ENCODE measurements at regions not wholly inside any gene's neighbourhood (a gene's known extent, or its start where the extent isn't known, plus 50 kb on each side); places are given as distances from the start of the nearest gene placed in this dataset.
"Not testable (repeated sequence)": the region's sequence is repeated elsewhere in the genome, so short reads cannot be mapped to it uniquely, and the experiment has no call there.

- Histone ChIP-seq H3K9me2 (replicated peaks; ENCODE audit: low read depth, low read length) (no peaks in the 10 kb centered on the region), H3K4me2 (ENCODE audit: low read depth, low read length, poor library complexity, severe bottlenecking) (no peak overlapping the region), H3K4me1 (ENCODE audit: insufficient read depth, low read length, poor library complexity, severe bottlenecking) (no peaks in the 10 kb centered on the region), H3K4me3 (ENCODE audit: low read length, poor library complexity, severe bottlenecking) (no peak overlapping the region), H4K20me1 (ENCODE audit: insufficient read depth, low read length, poor library complexity, severe bottlenecking) (no peaks in the 10 kb centered on the region), H3K79me2 (ENCODE audit: insufficient read depth, low read length) (no peaks in the 10 kb centered on the region), H3K9ac (ENCODE audit: low read depth, low read length, poor library complexity, severe bottlenecking) (no peak overlapping the region), H3K27me3 (ENCODE audit: insufficient read depth, low read length, poor library complexity, severe bottlenecking) (no peaks in the 10 kb centered on the region), H3K36me3 (ENCODE audit: insufficient read depth, low read length) (no peaks in the 10 kb centered on the region), H2AFZ (ENCODE audit: low read length) (no peak overlapping the region), H3F3A (ENCODE audit: low read depth) (no peaks in the 10 kb centered on the region), H3K9me3 (ENCODE audit: insufficient read depth, low read depth, low read length) (no peaks in the 10 kb centered on the region; the same call in 1 of the 2 replicates)
- TF ChIP-seq CTCF (conservative IDR thresholded peaks at IDR 0.05; ENCODE audit: low read length): no peak
These were observed 350.8 kb downstream of the PTH2R start for GRCh38 chr2:208757364-208757763.

GRCh38 chr2:208773074-208773473 lies 366.5 kb downstream of the PTH2R start:
- H3K27me3 ChIP-seq (ENCODE audit: insufficient read depth, low read length, poor library complexity, severe bottlenecking); H3K9me2 ChIP-seq (replicated peaks; ENCODE audit: low read depth, low read length); H3K36me3 ChIP-seq (ENCODE audit: insufficient read depth, low read length); H3K9ac ChIP-seq (ENCODE audit: low read depth, low read length, poor library complexity, severe bottlenecking); H3F3A ChIP-seq (ENCODE audit: low read depth); H3K9me3 ChIP-seq (ENCODE audit: insufficient read depth, low read depth, low read length); H3K4me2 ChIP-seq (ENCODE audit: low read depth, low read length, poor library complexity, severe bottlenecking); H2AFZ ChIP-seq (ENCODE audit: low read length); H3K79me2 ChIP-seq (ENCODE audit: insufficient read depth, low read length); H4K20me1 ChIP-seq (ENCODE audit: insufficient read depth, low read length, poor library complexity, severe bottlenecking); H3K4me1 ChIP-seq (ENCODE audit: insufficient read depth, low read length, poor library complexity, severe bottlenecking); H3K4me3 ChIP-seq (ENCODE audit: low read length, poor library complexity, severe bottlenecking): not testable (repeated sequence)

- H3K4me2 ChIP-seq (ENCODE audit: low read depth, low read length, poor library complexity, severe bottlenecking): no peak overlapping the region
- H3K4me3 ChIP-seq (ENCODE audit: low read length, poor library complexity, severe bottlenecking): no peak overlapping the region
- no peaks in the 10 kb centered on the region for H4K20me1 ChIP-seq (ENCODE audit: insufficient read depth, low read length, poor library complexity, severe bottlenecking)
- H3K27me3 ChIP-seq (ENCODE audit: insufficient read depth, low read length, poor library complexity, severe bottlenecking): no peaks in the 10 kb centered on the region
- no peaks in the 10 kb centered on the region for H3K4me1 ChIP-seq (ENCODE audit: insufficient read depth, low read length, poor library complexity, severe bottlenecking)
- no peaks in the 10 kb centered on the region for H3K9me2 ChIP-seq (replicated peaks; ENCODE audit: low read depth, low read length)
- no peaks in the 10 kb centered on the region for H3K36me3 ChIP-seq (ENCODE audit: insufficient read depth, low read length)
- H3F3A ChIP-seq (ENCODE audit: low read depth): no peaks in the 10 kb centered on the region
- H3K9ac ChIP-seq (ENCODE audit: low read depth, low read length, poor library complexity, severe bottlenecking): no peak overlapping the region
- H2AFZ ChIP-seq (ENCODE audit: low read length): no peak overlapping the region
- no peak for TF ChIP-seq EZH2phosphoT487 (IDR thresholded peaks at IDR 0.05; ENCODE audit: borderline replicate concordance)
- TF ChIP-seq CTCF (conservative IDR thresholded peaks at IDR 0.05; ENCODE audit: low read length): no peak
- no peaks in the 10 kb centered on the region for H3K9me3 ChIP-seq (ENCODE audit: insufficient read depth, low read depth, low read length)
- no peaks in the 10 kb centered on the region for H3K79me2 ChIP-seq (ENCODE audit: insufficient read depth, low read length)
These were observed 374.6 kb downstream of the PTH2R start for GRCh38 chr2:208781166-208781565.

- no peaks in the 10 kb centered on the region for H3K9me2 ChIP-seq (replicated peaks; ENCODE audit: low read depth, low read length)
These were observed 375.5 kb downstream of the PTH2R start for GRCh38 chr2:208782097-208782496.

More at GRCh38 chr2:208782097-208782496, 375.5 kb downstream of the PTH2R start:
- Histone ChIP-seq H3K4me1 (ENCODE audit: insufficient read depth, low read length, poor library complexity, severe bottlenecking) (no peaks in the 10 kb centered on the region), H3K27me3 (ENCODE audit: insufficient read depth, low read length, poor library complexity, severe bottlenecking) (no peaks in the 10 kb centered on the region), H3K4me3 (ENCODE audit: low read length, poor library complexity, severe bottlenecking) (no peak overlapping the region), H3K9ac (ENCODE audit: low read depth, low read length, poor library complexity, severe bottlenecking) (no peak overlapping the region), H2AFZ (ENCODE audit: low read length) (no peak overlapping the region), H3K36me3 (ENCODE audit: insufficient read depth, low read length) (no peaks in the 10 kb centered on the region), H3K4me2 (ENCODE audit: low read depth, low read length, poor library complexity, severe bottlenecking) (no peak overlapping the region), H3K9me3 (ENCODE audit: insufficient read depth, low read depth, low read length) (no peaks in the 10 kb centered on the region), H4K20me1 (ENCODE audit: insufficient read depth, low read length, poor library complexity, severe bottlenecking) (no peaks in the 10 kb centered on the region), H3F3A (ENCODE audit: low read depth) (no peaks in the 10 kb centered on the region), H3K79me2 (ENCODE audit: insufficient read depth, low read length) (no peaks in the 10 kb centered on the region)
- TF ChIP-seq EZH2phosphoT487 (IDR thresholded peaks at IDR 0.05; ENCODE audit: borderline replicate concordance) (no peak), CTCF (conservative IDR thresholded peaks at IDR 0.05; ENCODE audit: low read length) (no peak)

Data from Loucy (cell line).